Smooth muscle cell (in vitro differentiated cells): ENCODE measurements at regions not wholly inside any gene's neighbourhood (a gene's known extent, or its start where the extent isn't known, plus 50 kb on each side); places are given as distances from the start of the nearest gene placed in this dataset.
A peak's percentile ranks its signal among the peaks of the same experiment; 100 is the strongest.

Experiments
- DNase-seq: peaks from one replicate; lab custom pipeline; 2025; ENCODE audit not compliant: unreplicated experiment; lab: John Stamatoyannopoulos, UW
- H2AFZ ChIP-seq: fragments of 200-600 bp; sonication (generic); 2 replicates; pipeline ENCODE4 v1.6.0; 2016; ENCODE audit warnings: antibody characterized with exemption, low read depth, mild to moderate bottlenecking
- H3F3A ChIP-seq: fragments of 200-600 bp; sonication (generic); 2 replicates; pipeline ENCODE4 v1.6.0; 2017; ENCODE audit warnings: antibody characterized with exemption, low read depth
- H3K27ac ChIP-seq: fragments of 200-600 bp; sonication (generic); 2 replicates; pipeline ENCODE4 v1.5.1; 2016; ENCODE audit warnings: low read depth, mild to moderate bottlenecking
- H3K27me3 ChIP-seq: fragments of 200-600 bp; sonication (generic); 2 replicates; pipeline ENCODE4 v1.6.1; 2016; ENCODE audit warnings: low read depth, mild to moderate bottlenecking
- H3K36me3 ChIP-seq: fragments of 200-600 bp; sonication (generic); 2 replicates; pipeline ENCODE4 v1.5.1; 2016; ENCODE audit warnings: low read depth
- H3K4me1 ChIP-seq: fragments of 200-600 bp; sonication (generic); 2 replicates; pipeline ENCODE4 v1.5.1; 2016; ENCODE audit warnings: low read depth
- H3K4me2 ChIP-seq: fragments of 200-600 bp; sonication (generic); 2 replicates; pipeline ENCODE4 v1.6.0; 2016; ENCODE audit warnings: mild to moderate bottlenecking
- H3K4me3 ChIP-seq: fragments of 200-600 bp; sonication (generic); 2 replicates; pipeline ENCODE4 v1.5.1; 2016; ENCODE audit warnings: mild to moderate bottlenecking
- H3K79me2 ChIP-seq: fragments of 200-600 bp; sonication (generic); 2 replicates; pipeline ENCODE4 v1.6.0; 2016; ENCODE audit warnings: low read depth, mild to moderate bottlenecking
- H3K9ac ChIP-seq: fragments of 200-600 bp; sonication (generic); 2 replicates; pipeline ENCODE4 v1.6.0; 2016; ENCODE audit warnings: low read depth
- H3K9me3 ChIP-seq: fragments of 200-600 bp; sonication (generic); replicated peaks from 2 replicates; pipeline ENCODE4 v1.5.1; 2016; ENCODE audit warnings: low read depth
- H4K20me1 ChIP-seq: fragments of 200-600 bp; sonication (generic); 2 replicates; pipeline ENCODE4 v1.6.0; 2016; ENCODE audit warnings: low read depth
- WGBS: methylation state at CpG from one replicate; pipeline ENCODE4 v1.1.7; 2016; ENCODE audit warnings: low lambda C conversion rate; 5-methylcytosine and 5-hydroxymethylcytosine counted together
- TF ChIP-seq, protein P1 (sequence below): fragments of 200-600 bp; sonication (generic); IDR thresholded peaks from 2 replicates; pipeline ENCODE4 v1.5.1; 2017; ENCODE audit warnings: borderline replicate concordance, mild to moderate bottlenecking, antibody characterized with exemption; ENCODE audit not compliant: insufficient read depth, poor library complexity, severe bottlenecking

- no peak for DNase-seq
- no peaks in the 10 kb centered on the region for H4K20me1 ChIP-seq
- no peak overlapping the region for H3K4me2 ChIP-seq
- H2AFZ ChIP-seq: no peak overlapping the region
- no peaks in the 10 kb centered on the region for H3K36me3 ChIP-seq
- WGBS: 66% methylated on average over 4 of the region's 4 CpGs
- H3K9me3 ChIP-seq: no peaks in the 10 kb centered on the region
- H3F3A ChIP-seq: no peaks in the 10 kb centered on the region
- peak overlapping the region; percentile 42 for H3K27ac ChIP-seq
- H3K4me1 ChIP-seq: no peaks in the 10 kb centered on the region
- H3K4me3 ChIP-seq: no peak overlapping the region
- no peaks in the 10 kb centered on the region for H3K79me2 ChIP-seq
- no peak overlapping the region for H3K9ac ChIP-seq
- TF ChIP-seq, protein P1, sequence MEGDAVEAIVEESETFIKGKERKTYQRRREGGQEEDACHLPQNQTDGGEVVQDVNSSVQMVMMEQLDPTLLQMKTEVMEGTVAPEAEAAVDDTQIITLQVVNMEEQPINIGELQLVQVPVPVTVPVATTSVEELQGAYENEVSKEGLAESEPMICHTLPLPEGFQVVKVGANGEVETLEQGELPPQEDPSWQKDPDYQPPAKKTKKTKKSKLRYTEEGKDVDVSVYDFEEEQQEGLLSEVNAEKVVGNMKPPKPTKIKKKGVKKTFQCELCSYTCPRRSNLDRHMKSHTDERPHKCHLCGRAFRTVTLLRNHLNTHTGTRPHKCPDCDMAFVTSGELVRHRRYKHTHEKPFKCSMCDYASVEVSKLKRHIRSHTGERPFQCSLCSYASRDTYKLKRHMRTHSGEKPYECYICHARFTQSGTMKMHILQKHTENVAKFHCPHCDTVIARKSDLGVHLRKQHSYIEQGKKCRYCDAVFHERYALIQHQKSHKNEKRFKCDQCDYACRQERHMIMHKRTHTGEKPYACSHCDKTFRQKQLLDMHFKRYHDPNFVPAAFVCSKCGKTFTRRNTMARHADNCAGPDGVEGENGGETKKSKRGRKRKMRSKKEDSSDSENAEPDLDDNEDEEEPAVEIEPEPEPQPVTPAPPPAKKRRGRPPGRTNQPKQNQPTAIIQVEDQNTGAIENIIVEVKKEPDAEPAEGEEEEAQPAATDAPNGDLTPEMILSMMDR: no peak
- H3K27me3 ChIP-seq: no peaks in the 10 kb centered on the region
Measured at GRCh38 chr14:98470663-98471062, 801.3 kb downstream of the BCL11B start.

- DNase-seq: no peak
- Histone ChIP-seq H3K9ac (no peak overlapping the region), H3K9me3 (no peaks in the 10 kb centered on the region), H3K4me3 (no peak overlapping the region), H4K20me1 (no peaks in the 10 kb centered on the region), H2AFZ (no peak overlapping the region), H3K27me3 (no peaks in the 10 kb centered on the region), H3K79me2 (no peaks in the 10 kb centered on the region), H3F3A (no peaks in the 10 kb centered on the region), H3K4me1 (no peaks in the 10 kb centered on the region), H3K27ac (no peak overlapping the region), H3K4me2 (no peak overlapping the region), H3K36me3 (no peaks in the 10 kb centered on the region)
- TF ChIP-seq, protein P1: no peak
- 90% methylated on average over 2 of the region's 2 CpGs for WGBS
Measured at GRCh38 chr14:98474900-98475299, 797.1 kb downstream of the BCL11B start.

DNA sequence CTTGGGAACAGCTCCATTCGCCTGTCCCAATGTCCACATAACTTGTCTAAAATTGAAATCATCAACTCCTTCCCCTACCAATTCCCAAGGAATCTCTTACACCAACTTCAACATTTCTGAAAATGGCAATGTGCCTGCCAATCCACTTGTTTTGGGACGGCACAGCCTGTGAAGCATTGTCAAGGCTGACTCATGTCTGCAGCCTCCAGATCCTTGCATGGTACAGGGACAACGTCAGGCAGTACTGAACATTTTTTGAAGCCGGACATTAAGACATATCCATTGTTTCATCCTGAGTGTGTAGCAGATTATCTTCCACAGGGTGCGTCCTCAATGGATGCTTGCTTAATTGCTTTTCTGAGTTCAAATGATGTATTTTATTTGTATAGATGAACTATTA is 794.1 kb downstream of the BCL11B start:
- Histone ChIP-seq H3K27ac (no peak overlapping the region), H2AFZ (no peak overlapping the region), H3K79me2 (no peaks in the 10 kb centered on the region), H3K9me3 (no peaks in the 10 kb centered on the region), H3K27me3 (no peaks in the 10 kb centered on the region), H3K4me1 (no peaks in the 10 kb centered on the region), H3K36me3 (no peaks in the 10 kb centered on the region), H3K9ac (no peak overlapping the region), H3K4me2 (no peak overlapping the region), H4K20me1 (no peaks in the 10 kb centered on the region), H3F3A (no peaks in the 10 kb centered on the region), H3K4me3 (no peak overlapping the region)
- WGBS: 75% methylated on average over 5 of the region's 5 CpGs
- TF ChIP-seq, protein P1: no peak
- no peak for DNase-seq

GRCh38 chr14:98489115-98489514 is 782.9 kb downstream of the BCL11B start:
- no peak overlapping the region for H3K27ac ChIP-seq
- H3K9me3 ChIP-seq: no peaks in the 10 kb centered on the region
- H3K4me3 ChIP-seq: no peak overlapping the region
- H3K79me2 ChIP-seq: no peaks in the 10 kb centered on the region
- no peaks in the 10 kb centered on the region for H3K4me1 ChIP-seq
- no peak overlapping the region for H3K9ac ChIP-seq
- H3K4me2 ChIP-seq: no peak overlapping the region
- H2AFZ ChIP-seq: no peak overlapping the region
- H3K36me3 ChIP-seq: peaks cover 3% of the 10 kb centered on the region
- no peaks in the 10 kb centered on the region for H4K20me1 ChIP-seq
- 90% methylated on average over 4 of the region's 4 CpGs for WGBS
- TF ChIP-seq, protein P1: no peak
- no peaks in the 10 kb centered on the region for H3K27me3 ChIP-seq
- H3F3A ChIP-seq: no peaks in the 10 kb centered on the region
- no peak for DNase-seq
